Fibroblast of lung (primary cell): ENCODE measurements at regions not wholly inside any gene's neighbourhood (a gene's known extent, or its start where the extent isn't known, plus 50 kb on each side); places are given as distances from the start of the nearest gene placed in this dataset.

ENCODE experiments used
- EZH2 ChIP-seq: IDR thresholded peaks from 2 replicates; pipeline ENCODE4 v1.5.1; 2012; ENCODE audit warnings: low read length, control low read depth, mild to moderate bottlenecking; ENCODE audit errors: missing control alignments
- TF ChIP-seq, protein P1 (sequence below), 2 donors: IDR thresholded peaks in 1 of 2; conservative IDR thresholded peaks in 1 of 2; 1 replicate in 1 of 2; 2 replicates in 1 of 2; pipeline ENCODE4 v1.5.1; 2011 to 2012; ENCODE audit warnings: low read length in 2 of 2, control low read depth in 1 of 2, inconsistent platforms in 1 of 2, low read depth in 1 of 2, mild to moderate bottlenecking in 1 of 2

DNA sequence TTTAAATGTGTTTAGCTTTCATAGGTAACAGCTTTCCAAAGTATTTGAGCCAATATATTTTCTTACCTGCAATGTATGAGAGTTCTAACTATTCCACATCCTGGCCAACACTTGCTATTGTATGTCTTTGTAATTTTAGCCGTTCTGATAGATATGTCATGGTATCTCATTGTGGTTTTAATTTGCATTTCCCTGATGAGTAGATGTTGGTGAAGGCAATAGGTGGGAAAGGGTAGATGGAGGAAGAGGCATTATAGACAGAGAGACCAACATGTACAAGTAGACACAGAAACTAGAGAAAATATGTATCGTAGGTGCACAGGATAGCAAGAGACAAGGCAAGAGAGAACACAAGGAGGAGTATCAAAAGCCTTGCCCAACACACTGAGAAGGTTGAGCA lies 54.8 kb upstream of the CCDC71L start:
- TF ChIP-seq, protein P1, sequence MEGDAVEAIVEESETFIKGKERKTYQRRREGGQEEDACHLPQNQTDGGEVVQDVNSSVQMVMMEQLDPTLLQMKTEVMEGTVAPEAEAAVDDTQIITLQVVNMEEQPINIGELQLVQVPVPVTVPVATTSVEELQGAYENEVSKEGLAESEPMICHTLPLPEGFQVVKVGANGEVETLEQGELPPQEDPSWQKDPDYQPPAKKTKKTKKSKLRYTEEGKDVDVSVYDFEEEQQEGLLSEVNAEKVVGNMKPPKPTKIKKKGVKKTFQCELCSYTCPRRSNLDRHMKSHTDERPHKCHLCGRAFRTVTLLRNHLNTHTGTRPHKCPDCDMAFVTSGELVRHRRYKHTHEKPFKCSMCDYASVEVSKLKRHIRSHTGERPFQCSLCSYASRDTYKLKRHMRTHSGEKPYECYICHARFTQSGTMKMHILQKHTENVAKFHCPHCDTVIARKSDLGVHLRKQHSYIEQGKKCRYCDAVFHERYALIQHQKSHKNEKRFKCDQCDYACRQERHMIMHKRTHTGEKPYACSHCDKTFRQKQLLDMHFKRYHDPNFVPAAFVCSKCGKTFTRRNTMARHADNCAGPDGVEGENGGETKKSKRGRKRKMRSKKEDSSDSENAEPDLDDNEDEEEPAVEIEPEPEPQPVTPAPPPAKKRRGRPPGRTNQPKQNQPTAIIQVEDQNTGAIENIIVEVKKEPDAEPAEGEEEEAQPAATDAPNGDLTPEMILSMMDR (conservative IDR thresholded peaks at IDR 0.05 in 1 of 2, IDR thresholded peaks at IDR 0.05 in 1 of 2; ENCODE audit: low read depth in 1 of 2, low read length in 2 of 2): no peak
- TF ChIP-seq EZH2: no peak
